Large intestine (tissue), 3 donors: ENCODE measurements at regions not wholly inside any gene's neighbourhood (a gene's known extent, or its start where the extent isn't known, plus 50 kb on each side); places are given as distances from the start of the nearest gene placed in this dataset.

Source experiments
- DNase-seq, 2 donors: peaks; one replicate each; pipeline versions ENCODE4 v3.0.0 to v3.0.0-alpha.2; 2013
- H3K27ac ChIP-seq: one replicate; pipeline ENCODE4 v1.5.1; 2013; ENCODE audit warnings: low read length
- H3K27me3 ChIP-seq: 2 replicates; pipeline ENCODE4 v1.6.1; 2013; ENCODE audit warnings: low read length; ENCODE audit not compliant: control insufficient read depth, insufficient read depth
- H3K36me3 ChIP-seq: 2 replicates; pipeline ENCODE4 v1.6.1; 2013; ENCODE audit warnings: low read length; ENCODE audit not compliant: control insufficient read depth, insufficient read depth
- H3K4me1 ChIP-seq: one replicate; pipeline ENCODE4 v1.6.1; 2013; ENCODE audit warnings: low read length; ENCODE audit not compliant: control insufficient read depth, insufficient read depth
- H3K4me3 ChIP-seq: one replicate; pipeline ENCODE4 v1.5.1; 2013; ENCODE audit warnings: low read length
- H3K9me3 ChIP-seq: one replicate; pipeline ENCODE4 v1.6.1; 2013; ENCODE audit warnings: mild to moderate bottlenecking, low read depth, low read length, moderate library complexity; ENCODE audit not compliant: control insufficient read depth
- WGBS: methylation state at CpG from one replicate; pipeline ENCODE4 v1.1.5; 2013; ENCODE audit warnings: low lambda C conversion rate; ENCODE audit not compliant: insufficient coverage; 5-methylcytosine and 5-hydroxymethylcytosine counted together

DNA sequence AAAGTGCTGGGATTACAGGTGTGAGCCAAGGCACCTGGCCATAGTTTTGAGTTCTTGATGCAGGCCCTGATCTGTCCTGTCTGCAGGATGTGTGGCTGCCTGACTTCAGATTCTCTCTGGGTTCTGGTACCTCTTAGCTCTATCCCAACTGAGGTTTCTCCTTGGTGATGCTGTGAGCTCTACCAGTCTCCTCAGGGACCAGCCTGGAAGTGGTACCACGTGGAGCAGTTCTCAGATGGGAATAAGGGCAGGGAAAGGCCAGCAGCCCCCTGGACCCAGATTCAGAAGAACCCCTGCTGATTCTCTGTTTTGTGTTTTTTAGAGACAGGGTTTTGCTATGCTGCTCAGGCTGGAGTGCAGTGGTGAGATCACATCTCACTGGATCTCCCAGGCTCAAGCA is 85.0 kb upstream of the HELT start:
- no peaks in the 10 kb centered on the region for H3K36me3 ChIP-seq
- H3K9me3 ChIP-seq, result no peaks in the 10 kb centered on the region
- no peaks in the 10 kb centered on the region for H3K4me1 ChIP-seq
- no peak overlapping the region for H3K4me3 ChIP-seq
- no peak overlapping the region for H3K27ac ChIP-seq
- no CpG with 5 or more reads among the region's 1 CpG for WGBS
- peaks cover 2% of the 10 kb centered on the region for H3K27me3 ChIP-seq
- no peak for DNase-seq

DNA sequence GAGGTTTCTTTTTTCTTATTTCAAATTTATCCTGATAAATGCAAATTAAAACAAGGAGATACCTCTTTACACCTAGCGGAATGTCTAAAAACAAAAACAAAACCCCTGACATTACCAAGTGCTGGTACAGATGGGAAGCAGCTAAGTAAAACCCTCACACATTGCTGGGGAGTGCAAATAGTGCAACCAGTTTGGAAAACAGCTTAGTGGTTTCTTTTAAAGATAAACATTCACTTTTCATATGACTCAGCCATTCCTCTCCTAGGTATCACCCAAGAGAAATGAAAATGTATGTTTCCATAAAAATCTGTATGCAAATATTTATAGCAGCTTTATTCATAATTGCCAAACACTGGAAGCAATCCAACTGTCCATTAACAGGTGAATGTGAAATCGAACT is 84.1 kb upstream of the HELT start:
- no peak for DNase-seq
- Histone ChIP-seq H3K36me3 (no peaks in the 10 kb centered on the region), H3K4me1 (no peaks in the 10 kb centered on the region), H3K27ac (no peak overlapping the region), H3K27me3 (peaks cover 2% of the 10 kb centered on the region), H3K9me3 (no peaks in the 10 kb centered on the region), H3K4me3 (no peak overlapping the region)
- no CpG with 5 or more reads among the region's 2 CpGs for WGBS

DNA sequence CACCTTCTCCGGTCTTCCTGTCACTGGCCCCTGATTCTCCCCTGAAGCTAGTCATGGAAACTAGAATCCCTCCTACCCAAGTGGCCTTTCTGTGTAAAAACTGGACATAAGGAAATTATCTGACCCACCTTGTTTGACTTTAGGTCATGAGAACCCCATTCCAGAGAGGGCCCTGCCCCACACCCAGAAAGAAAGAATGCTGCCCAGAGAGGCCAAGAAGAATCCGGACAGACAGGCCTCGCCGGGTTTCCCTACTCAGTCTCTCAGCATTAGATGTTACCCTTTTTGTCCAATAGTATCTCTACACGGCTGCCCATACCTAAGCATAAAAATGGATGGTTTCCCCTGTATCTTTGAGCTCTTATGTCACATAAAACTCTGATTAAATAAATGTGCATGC is 83.3 kb upstream of the HELT start:
- Histone ChIP-seq H3K4me3 (no peak overlapping the region), H3K36me3 (no peaks in the 10 kb centered on the region), H3K27me3 (peaks cover 2% of the 10 kb centered on the region), H3K27ac (no peak overlapping the region), H3K4me1 (no peaks in the 10 kb centered on the region), H3K9me3 (peaks cover 4% of the 10 kb centered on the region)
- 83% methylated on average over 1 of the region's 5 CpGs for whole genome bisulfite sequencing
- no peak for DNase-seq

DNA sequence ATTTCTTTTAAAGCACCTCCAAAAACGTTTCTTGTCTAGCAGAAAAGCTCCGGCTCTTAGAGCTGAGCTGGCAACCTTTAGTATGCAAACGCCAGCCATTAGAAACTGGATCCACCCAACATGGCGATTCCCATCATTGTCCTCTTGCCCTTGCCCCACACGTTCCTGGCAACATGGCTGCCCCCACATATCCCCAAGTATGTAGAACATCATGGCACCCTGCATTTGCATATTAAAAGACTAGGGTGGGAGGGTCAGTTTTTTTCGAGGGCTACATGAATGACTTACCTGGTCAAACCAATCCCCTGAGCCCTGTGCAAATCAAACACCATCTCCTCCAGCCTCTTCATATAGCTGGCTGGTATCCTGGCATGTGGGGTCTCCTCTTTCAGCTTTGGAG is 82.2 kb upstream of the HELT start:
- Histone ChIP-seq H3K36me3 (no peaks in the 10 kb centered on the region), H3K27me3 (peaks cover 2% of the 10 kb centered on the region), H3K27ac (no peak overlapping the region), H3K9me3 (peaks cover 4% of the 10 kb centered on the region), H3K4me3 (no peak overlapping the region), H3K4me1 (no peaks in the 10 kb centered on the region)
- DNase-seq, result no peak
- no CpG with 5 or more reads among the region's 6 CpGs for WGBS

DNA sequence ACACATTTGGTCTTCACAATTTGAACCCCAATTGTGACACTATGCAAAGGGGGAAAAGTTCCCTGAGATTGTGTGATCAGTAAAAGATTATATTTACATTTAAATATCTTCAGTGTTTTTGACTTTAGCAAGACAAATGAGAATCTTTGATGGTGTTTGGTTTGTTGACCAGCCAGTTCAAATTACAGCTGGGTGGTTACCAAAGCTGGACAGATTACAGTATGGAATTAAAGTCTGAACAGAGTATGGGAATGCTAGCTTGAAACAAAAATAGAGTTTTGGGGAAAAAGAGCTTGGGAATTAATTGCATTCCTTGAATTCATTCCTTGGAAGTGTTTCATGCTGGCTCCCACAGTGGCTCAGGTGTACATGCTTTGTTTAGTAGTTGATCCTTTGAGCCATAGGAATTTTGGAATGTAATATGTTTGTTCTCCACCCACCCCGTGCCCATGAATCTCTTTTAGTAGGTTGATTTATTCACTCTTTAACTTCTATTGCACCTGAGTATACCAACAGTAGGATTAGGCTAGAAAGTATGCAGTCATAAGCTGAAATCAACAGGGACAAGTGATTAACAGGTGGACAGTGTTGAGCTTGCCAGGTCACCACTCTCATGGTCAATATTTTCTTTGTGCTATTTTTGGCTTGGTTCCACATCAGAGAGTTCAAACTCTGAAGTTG is 81.1 kb upstream of the HELT start:
- H3K4me3 ChIP-seq, result no peak overlapping the region
- H3K4me1 ChIP-seq, result no peaks in the 10 kb centered on the region
- H3K27me3 ChIP-seq, result peaks cover 2% of the 10 kb centered on the region
- peaks cover 4% of the 10 kb centered on the region for H3K9me3 ChIP-seq
- no peaks in the 10 kb centered on the region for H3K36me3 ChIP-seq
- no CpG with 5 or more reads among the region's 1 CpG for WGBS
- no peak for DNase-seq
- H3K27ac ChIP-seq, result no peak overlapping the region

DNA sequence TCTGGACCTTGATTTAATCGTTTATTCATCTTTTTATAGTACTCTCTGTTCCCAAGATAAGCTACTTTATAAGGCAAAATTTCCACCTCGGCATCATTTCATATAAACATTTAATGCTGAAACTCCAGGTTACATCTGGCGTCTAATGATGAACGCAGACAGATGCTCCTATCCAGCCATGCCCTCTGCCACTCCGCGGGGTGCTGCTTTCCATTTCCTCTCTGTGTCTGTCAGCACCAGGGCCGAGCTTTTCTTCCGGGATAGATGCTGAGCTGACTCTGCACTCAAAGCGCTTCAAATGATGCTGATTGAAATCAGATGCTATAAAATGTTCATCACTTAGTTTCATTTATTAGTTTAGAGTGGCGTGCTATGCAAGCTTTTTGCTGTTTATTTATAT is 80.5 kb upstream of the HELT start:
- Histone ChIP-seq H3K36me3 (no peaks in the 10 kb centered on the region), H3K4me1 (no peaks in the 10 kb centered on the region), H3K9me3 (peaks cover 4% of the 10 kb centered on the region), H3K27ac (no peak overlapping the region), H3K4me3 (no peak overlapping the region), H3K27me3 (peaks cover 5% of the 10 kb centered on the region)
- WGBS, result 46% methylated on average over 2 of the region's 10 CpGs
- no peak for DNase-seq

DNA sequence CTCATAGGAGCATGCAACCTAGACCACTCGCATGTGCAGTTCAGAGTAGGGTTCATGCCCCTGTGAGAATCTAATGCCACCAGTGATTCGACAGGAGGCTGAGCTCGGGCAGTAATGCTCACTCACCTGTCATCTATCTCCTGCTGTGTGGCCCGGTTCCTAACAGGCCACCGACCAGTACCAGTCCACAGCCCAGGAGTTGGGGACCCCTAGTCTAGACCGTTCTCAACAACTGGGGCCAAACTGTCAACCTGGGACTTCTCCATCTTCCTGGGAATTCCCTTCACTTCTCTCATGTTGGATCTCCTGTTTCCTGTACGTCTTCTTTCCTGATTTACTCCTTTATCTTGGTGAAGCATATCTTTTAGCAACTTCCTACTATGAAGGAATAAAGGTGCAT is 79.4 kb upstream of the HELT start:
- DNase-seq, result no peak
- WGBS, result 83% methylated on average over 1 of the region's 7 CpGs
- Histone ChIP-seq H3K4me1 (no peaks in the 10 kb centered on the region), H3K36me3 (no peaks in the 10 kb centered on the region), H3K9me3 (peaks cover 4% of the 10 kb centered on the region), H3K27me3 (peaks cover 5% of the 10 kb centered on the region), H3K4me3 (no peak overlapping the region), H3K27ac (no peak overlapping the region)

DNA sequence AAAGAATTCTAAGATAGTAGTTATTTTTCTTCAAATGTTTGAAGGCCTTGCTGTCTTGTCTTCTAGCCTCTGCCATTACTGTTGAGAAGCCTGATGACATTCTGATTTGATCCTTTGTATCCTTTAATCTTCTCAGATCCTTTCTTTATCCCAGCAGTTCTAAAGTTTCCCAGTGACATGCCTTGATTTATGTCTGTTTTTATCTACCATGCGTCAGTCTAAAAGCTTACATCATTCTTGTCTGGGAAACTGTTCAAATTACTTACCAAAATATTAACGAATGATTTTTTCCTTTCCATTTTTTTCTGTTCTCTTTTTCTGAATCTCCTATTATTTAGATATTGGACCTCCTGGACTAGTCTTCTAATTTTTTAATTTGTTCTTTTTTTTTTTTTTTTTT is 78.3 kb upstream of the HELT start:
- Histone ChIP-seq H3K27me3 (peaks cover 5% of the 10 kb centered on the region), H3K36me3 (no peaks in the 10 kb centered on the region), H3K27ac (no peak overlapping the region), H3K9me3 (peaks cover 4% of the 10 kb centered on the region), H3K4me1 (no peaks in the 10 kb centered on the region), H3K4me3 (no peak overlapping the region)
- 87% methylated on average over 2 of the region's 2 CpGs for WGBS
- DNase-seq, result no peak

DNA sequence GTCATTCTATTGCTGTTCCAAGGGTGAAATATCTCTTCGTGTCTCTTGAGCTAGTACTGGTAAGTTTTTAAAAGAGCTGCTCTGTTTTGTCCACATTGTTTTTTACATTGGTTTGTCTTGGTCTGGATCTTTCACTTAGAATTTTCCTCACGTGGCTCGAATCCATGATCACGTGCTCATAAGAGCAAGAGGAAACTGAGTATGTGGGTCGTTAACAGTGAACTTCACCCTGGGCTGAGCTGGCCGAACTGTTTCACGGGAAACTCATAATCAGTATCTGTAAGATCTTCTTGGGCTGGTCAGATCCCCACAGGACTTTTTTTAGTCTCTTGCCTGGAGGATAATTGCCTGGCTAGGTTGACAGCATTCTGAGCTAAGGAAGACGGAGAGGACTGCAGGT is 77.8 kb upstream of the HELT start:
- WGBS, result no CpG with 5 or more reads among the region's 8 CpGs
- peak; percentile 12 to 31 for DNase-seq

DNA sequence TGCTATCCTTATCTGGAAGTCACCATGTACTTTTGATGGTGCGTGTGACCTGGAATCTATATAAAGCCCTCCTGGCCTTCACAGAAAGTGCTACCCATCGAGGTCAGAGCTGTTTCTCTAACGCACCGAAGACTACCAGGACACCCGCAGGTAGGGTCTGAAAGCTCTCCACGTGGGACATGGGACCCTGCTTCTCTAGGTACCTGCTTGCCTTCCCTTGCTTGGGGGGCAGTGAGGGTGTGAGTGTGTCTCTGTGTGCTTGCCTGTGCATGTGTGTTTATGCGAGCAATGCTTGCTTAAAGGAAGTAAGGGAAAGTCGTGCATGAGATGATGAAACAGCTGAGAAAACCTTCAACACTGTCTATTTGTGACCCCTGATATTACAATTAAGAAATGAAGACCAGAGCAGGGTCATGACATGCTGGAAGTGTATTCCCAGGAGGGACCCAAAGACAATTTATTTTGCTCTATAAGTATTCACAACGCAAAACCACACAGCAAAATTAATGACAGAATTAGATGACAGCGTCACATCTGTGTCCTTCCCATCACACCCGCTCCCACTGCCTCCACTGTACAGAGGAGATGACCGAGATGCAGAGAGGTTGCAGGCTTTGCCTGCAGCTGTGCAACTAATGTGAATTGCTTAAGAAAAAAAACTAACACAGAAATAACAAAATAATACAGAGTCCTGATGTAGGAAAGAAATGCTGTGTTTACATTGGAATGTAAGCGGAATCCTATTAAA is 76.4 kb upstream of the HELT start:
- Histone ChIP-seq H3K4me3 (no peak overlapping the region), H3K27ac (no peak overlapping the region), H3K36me3 (no peaks in the 10 kb centered on the region), H3K27me3 (peaks cover 3% of the 10 kb centered on the region), H3K9me3 (peaks cover 4% of the 10 kb centered on the region), H3K4me1 (no peaks in the 10 kb centered on the region)
- 58% methylated on average over 2 of the region's 13 CpGs for WGBS
- no peak for DNase-seq

More for the DNA sequence above, 77.8 kb upstream of the HELT start:
- no peaks in the 10 kb centered on the region for H3K4me1 ChIP-seq
- no peaks in the 10 kb centered on the region for H3K36me3 ChIP-seq
- H3K27ac ChIP-seq, result no peak overlapping the region
- H3K9me3 ChIP-seq, result peaks cover 4% of the 10 kb centered on the region
- H3K27me3 ChIP-seq, result peaks cover 5% of the 10 kb centered on the region
- no peak overlapping the region for H3K4me3 ChIP-seq
